ENCODE measurements at regions not wholly inside any gene's neighbourhood (a gene's known extent, or its start where the extent isn't known, plus 50 kb on each side); places are given as distances from the start of the nearest gene placed in this dataset.

DNA sequence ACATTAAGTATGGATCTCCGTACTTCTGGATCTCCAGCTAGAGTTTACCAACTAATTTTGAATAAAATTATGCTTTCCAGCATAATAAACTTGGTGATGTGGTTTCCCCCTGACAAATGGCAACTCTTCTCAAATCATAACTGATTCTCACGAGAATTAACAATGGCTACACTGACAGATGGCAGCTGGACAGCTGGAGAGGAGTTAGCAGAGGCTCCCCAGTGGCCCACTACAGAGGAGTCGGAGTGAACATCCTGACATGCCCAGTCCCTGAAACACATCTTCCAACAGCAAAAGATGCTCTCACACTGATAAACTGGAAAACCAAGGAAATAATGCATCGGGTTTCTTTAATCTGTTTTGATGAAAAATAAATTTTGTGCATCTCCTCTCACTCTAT is 239.6 kb downstream of the MAN2A1 start:
- H3K4me3 ChIP-seq (ENCODE audit: severe bottlenecking) = no peak overlapping the region
- DNase-seq (ENCODE audit: low spot score) = no peak

DNA sequence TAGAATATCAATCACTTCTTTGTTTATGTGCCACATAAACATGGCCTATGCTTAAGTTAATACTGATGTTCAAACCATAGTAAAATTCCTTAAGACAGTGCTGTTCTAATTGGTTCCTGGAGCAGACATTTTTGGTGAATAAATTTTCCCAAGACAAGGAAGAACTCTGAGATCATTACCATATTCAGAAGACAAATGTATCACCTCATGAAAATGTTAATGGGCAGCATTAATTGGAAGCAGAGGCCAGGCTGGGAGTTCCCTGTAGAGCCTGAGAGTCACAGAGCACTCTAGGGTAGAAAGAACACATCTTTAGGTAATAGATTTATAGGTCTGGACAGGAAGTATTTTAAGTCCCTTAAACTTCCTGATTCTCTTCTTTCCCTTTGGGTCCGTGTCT is 240.2 kb downstream of the MAN2A1 start:
- Histone ChIP-seq H3K4me3 (ENCODE audit: severe bottlenecking) (no peak overlapping the region), H3K9me3 (ENCODE audit: severe bottlenecking) (no peaks in the 10 kb centered on the region), H3K4me1 (ENCODE audit: insufficient read depth, poor library complexity, severe bottlenecking) (no peaks in the 10 kb centered on the region), H3K27ac (ENCODE audit: poor library complexity, severe bottlenecking) (no peak overlapping the region), H3K27me3 (ENCODE audit: insufficient read depth, poor library complexity, severe bottlenecking) (peaks cover 15% of the 10 kb centered on the region), H3K36me3 (ENCODE audit: low read depth) (no peaks in the 10 kb centered on the region)
- no peak for DNase-seq (ENCODE audit: low spot score)
- TF ChIP-seq CTCF (IDR thresholded peaks at IDR 0.05; ENCODE audit: poor library complexity, severe bottlenecking) = no peak
- no peak for ATAC-seq (ENCODE audit: low read depth)

More for the DNA sequence above, 239.6 kb downstream of the MAN2A1 start:
- Histone ChIP-seq H3K36me3 (ENCODE audit: low read depth) (no peaks in the 10 kb centered on the region), H3K27ac (ENCODE audit: poor library complexity, severe bottlenecking) (no peak overlapping the region), H3K9me3 (ENCODE audit: severe bottlenecking) (no peaks in the 10 kb centered on the region), H3K27me3 (ENCODE audit: insufficient read depth, poor library complexity, severe bottlenecking) (peaks cover 13% of the 10 kb centered on the region), H3K4me1 (ENCODE audit: insufficient read depth, poor library complexity, severe bottlenecking) (no peaks in the 10 kb centered on the region)
- ATAC-seq (ENCODE audit: low read depth) = no peak
- no peak for TF ChIP-seq CTCF (IDR thresholded peaks at IDR 0.05; ENCODE audit: poor library complexity, severe bottlenecking)

- DNase-seq (ENCODE audit: low spot score) (no peak), ATAC-seq (ENCODE audit: low read depth) (no peak)
- H3K27ac ChIP-seq (ENCODE audit: poor library complexity, severe bottlenecking) = no peak overlapping the region
- H3K4me1 ChIP-seq (ENCODE audit: insufficient read depth, poor library complexity, severe bottlenecking) = no peaks in the 10 kb centered on the region
- H3K27me3 ChIP-seq (ENCODE audit: insufficient read depth, poor library complexity, severe bottlenecking) = peaks cover 11% of the 10 kb centered on the region
- no peak overlapping the region for H3K4me3 ChIP-seq (ENCODE audit: severe bottlenecking)
- H3K36me3 ChIP-seq (ENCODE audit: low read depth) = no peaks in the 10 kb centered on the region
- no peak for TF ChIP-seq CTCF (IDR thresholded peaks at IDR 0.05; ENCODE audit: poor library complexity, severe bottlenecking)
- no peaks in the 10 kb centered on the region for H3K9me3 ChIP-seq (ENCODE audit: severe bottlenecking)
Measured at GRCh38 chr5:109931049-109931780, 241.5 kb downstream of the MAN2A1 start.

GRCh38 chr5:109935833-109936490 is 246.2 kb downstream of the MAN2A1 start:
- no peak overlapping the region for H3K4me3 ChIP-seq (ENCODE audit: severe bottlenecking)
- DNase-seq (ENCODE audit: low spot score) = no peak
- no peak overlapping the region for H3K27ac ChIP-seq (ENCODE audit: poor library complexity, severe bottlenecking)
- ATAC-seq (ENCODE audit: low read depth) = 0 out of 3 replicates have a peak, but pooled peaks have one; percentile 20
- no peak for TF ChIP-seq CTCF (IDR thresholded peaks at IDR 0.05; ENCODE audit: poor library complexity, severe bottlenecking)
- H3K36me3 ChIP-seq (ENCODE audit: low read depth) = no peaks in the 10 kb centered on the region
- no peaks in the 10 kb centered on the region for H3K4me1 ChIP-seq (ENCODE audit: insufficient read depth, poor library complexity, severe bottlenecking)
- H3K27me3 ChIP-seq (ENCODE audit: insufficient read depth, poor library complexity, severe bottlenecking) = peaks cover 11% of the 10 kb centered on the region
- no peaks in the 10 kb centered on the region for H3K9me3 ChIP-seq (ENCODE audit: severe bottlenecking)

DNA sequence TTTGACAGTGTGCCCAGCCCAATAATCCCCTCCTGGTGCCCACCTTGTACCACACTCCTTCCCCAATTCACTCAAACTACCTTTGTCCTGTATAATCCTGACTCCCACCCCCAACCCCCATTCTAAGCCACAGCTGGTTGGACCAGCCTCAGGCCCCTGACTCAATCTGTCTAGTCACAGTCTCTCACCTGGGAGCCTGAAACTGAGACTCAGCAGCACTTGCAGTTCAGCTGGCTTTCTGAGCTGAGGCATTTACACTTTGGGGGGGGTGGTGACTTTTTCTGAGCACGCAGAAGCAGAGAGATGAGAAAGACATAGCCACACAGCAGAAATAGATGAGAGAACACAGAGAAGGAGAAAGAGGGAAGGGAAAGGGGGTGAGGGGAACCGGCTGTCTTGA is 247.3 kb downstream of the MAN2A1 start:
- TF ChIP-seq CTCF (IDR thresholded peaks at IDR 0.05; ENCODE audit: poor library complexity, severe bottlenecking) = no peak
- Histone ChIP-seq H3K9me3 (ENCODE audit: severe bottlenecking) (no peaks in the 10 kb centered on the region), H3K4me3 (ENCODE audit: severe bottlenecking) (no peak overlapping the region), H3K36me3 (ENCODE audit: low read depth) (no peaks in the 10 kb centered on the region), H3K4me1 (ENCODE audit: insufficient read depth, poor library complexity, severe bottlenecking) (no peaks in the 10 kb centered on the region), H3K27me3 (ENCODE audit: insufficient read depth, poor library complexity, severe bottlenecking) (peaks cover 11% of the 10 kb centered on the region), H3K27ac (ENCODE audit: poor library complexity, severe bottlenecking) (no peak overlapping the region)
- no peak for ATAC-seq (ENCODE audit: low read depth)
- DNase-seq (ENCODE audit: low spot score) = no peak

Measured in RWPE2 (cell line).